GM23338 (cell line): ENCODE measurements at regions not wholly inside any gene's neighbourhood (a gene's known extent, or its start where the extent isn't known, plus 50 kb on each side); places are given as distances from the start of the nearest gene placed in this dataset.

Source experiments
- ATAC-seq: fragments of 200-7000 bp; cut with Tn5 transposase; 3 replicates; pipeline ENCODE4 v1.9.1; 2020
- DNase-seq: peaks from one replicate; pipeline ENCODE4 v3.0.0-alpha.2; 2015; ENCODE audit warnings: low spot score
- H2AFZ ChIP-seq: fragments of 200-600 bp; sonication (generic); 2 replicates; pipeline ENCODE4 v1.8.0; 2016; ENCODE audit warnings: antibody characterized with exemption, mild to moderate bottlenecking, moderate library complexity
- H3F3A ChIP-seq: fragments of 200-600 bp; sonication (generic); replicated peaks from 2 replicates; pipeline ENCODE4 v1.8.0; 2017; ENCODE audit warnings: antibody characterized with exemption, mixed run types, low read depth
- H3K27ac ChIP-seq: fragments of 200-600 bp; sonication (generic); 2 replicates; pipeline ENCODE4 v1.6.1; 2016; ENCODE audit warnings: low read depth
- H3K27me3 ChIP-seq: fragments of 200-600 bp; sonication (generic); 2 replicates; pipeline ENCODE4 v1.8.0; 2016; ENCODE audit warnings: mild to moderate bottlenecking, mixed run types, moderate library complexity; ENCODE audit not compliant: insufficient read depth
- H3K36me3 ChIP-seq: fragments of 200-600 bp; sonication (generic); 2 replicates; pipeline ENCODE4 v1.8.0; 2016; ENCODE audit warnings: mild to moderate bottlenecking; ENCODE audit not compliant: insufficient read depth
- H3K4me1 ChIP-seq: fragments of 200-600 bp; sonication (generic); 2 replicates; pipeline ENCODE4 v1.8.0; 2016; ENCODE audit warnings: mild to moderate bottlenecking, moderate library complexity; ENCODE audit not compliant: insufficient read depth
- H3K4me2 ChIP-seq: fragments of 200-600 bp; sonication (generic); 2 replicates; pipeline ENCODE4 v1.7.1; 2017; ENCODE audit warnings: mixed run types
- H3K4me3 ChIP-seq: fragments of 200-600 bp; sonication (generic); 2 replicates; pipeline ENCODE4 v1.6.1; 2016; ENCODE audit warnings: mixed run types
- H3K79me2 ChIP-seq: fragments of 200-600 bp; sonication (generic); replicated peaks from 2 replicates; pipeline ENCODE4 v1.8.0; 2017; ENCODE audit warnings: mild to moderate bottlenecking; ENCODE audit not compliant: insufficient read depth
- H3K9me2 ChIP-seq: fragments of 200-600 bp; sonication (generic); 2 replicates; pipeline ENCODE4 v1.8.0; 2017; ENCODE audit not compliant: insufficient read depth
- H4K20me1 ChIP-seq: fragments of 200-600 bp; sonication (generic); replicated peaks from 2 replicates; pipeline ENCODE4 v1.8.0; 2017; ENCODE audit warnings: mild to moderate bottlenecking; ENCODE audit not compliant: insufficient read depth
- H3K27ac Mint-ChIP-seq: 2 replicates; pipeline ENCODE4 v1.8.0; 2020; ENCODE audit warnings: inconsistent platforms, mild to moderate bottlenecking, moderate library complexity, mixed read lengths
- H3K27me3 Mint-ChIP-seq: 3 replicates; pipeline ENCODE4 v1.8.0; 2022; ENCODE audit warnings: low read depth, mild to moderate bottlenecking, moderate library complexity, mixed read lengths, inconsistent platforms; ENCODE audit not compliant: insufficient read depth, poor library complexity
- H3K36me3 Mint-ChIP-seq: 3 replicates; pipeline ENCODE4 v1.8.0; 2021; ENCODE audit warnings: low read depth, mild to moderate bottlenecking, inconsistent platforms, moderate library complexity, mixed read lengths
- H3K4me1 Mint-ChIP-seq: 3 replicates; pipeline ENCODE4 v1.8.0; 2020; ENCODE audit warnings: mild to moderate bottlenecking, inconsistent platforms, mixed read lengths
- H3K4me3 Mint-ChIP-seq: 3 replicates; pipeline ENCODE4 v1.8.0; 2021; ENCODE audit warnings: moderate library complexity, mild to moderate bottlenecking, inconsistent platforms, mixed read lengths
- H3K9me3 Mint-ChIP-seq: 3 replicates; pipeline ENCODE4 v1.8.0; 2020; ENCODE audit warnings: moderate library complexity, mild to moderate bottlenecking, inconsistent platforms, mixed read lengths
- CREB1 ChIP-seq: fragments of 250-450 bp; sonication (Bioruptor Pico); IDR thresholded peaks from 2 replicates; pipeline ENCODE4 v1.5.0; 2020; ENCODE audit warnings: low read depth, mild to moderate bottlenecking, moderate library complexity
- EZH2 ChIP-seq: fragments of 200-600 bp; sonication (generic); IDR thresholded peaks from one replicate; pipeline ENCODE4 v1.8.0; 2017; ENCODE audit warnings: antibody characterized with exemption, mild to moderate bottlenecking, low read depth; ENCODE audit not compliant: unreplicated experiment
- EZH2phosphoT487 ChIP-seq: fragments of 200-600 bp; sonication (generic); IDR thresholded peaks from one replicate; pipeline ENCODE4 v1.8.1; 2018; ENCODE audit warnings: antibody characterized with exemption; ENCODE audit not compliant: unreplicated experiment
- JUNB ChIP-seq: IDR thresholded peaks from one replicate; pipeline ENCODE4 v1.6.1; 2016; ENCODE audit warnings: antibody characterized with exemption; ENCODE audit not compliant: unreplicated experiment
- NANOG ChIP-seq: IDR thresholded peaks from 2 replicates; pipeline ENCODE4 v1.6.1; 2016; ENCODE audit warnings: antibody characterized with exemption, borderline replicate concordance
- POLR2AphosphoS5 ChIP-seq: IDR thresholded peaks from 2 replicates; pipeline ENCODE4 v1.6.1; 2016; ENCODE audit warnings: antibody characterized with exemption, low read depth
- REST ChIP-seq: IDR thresholded peaks from one replicate; pipeline ENCODE4 v1.6.1; 2018; ENCODE audit warnings: antibody characterized with exemption; ENCODE audit not compliant: unreplicated experiment
- STAT1 ChIP-seq: IDR thresholded peaks from one replicate; pipeline ENCODE4 v1.6.1; 2016; ENCODE audit warnings: antibody characterized with exemption; ENCODE audit not compliant: unreplicated experiment
- ZNF114 ChIP-seq: fragments of 250-450 bp; sonication (Bioruptor Pico); IDR thresholded peaks from 2 replicates; pipeline ENCODE4 v1.5.0; 2020; ENCODE audit warnings: mild to moderate bottlenecking, moderate library complexity
- ZNF331 ChIP-seq: fragments of 250-450 bp; sonication (Bioruptor Pico); IDR thresholded peaks from 2 replicates; pipeline ENCODE4 v1.5.0; 2020; ENCODE audit warnings: low read depth, mild to moderate bottlenecking, moderate library complexity
- ZNF462 ChIP-seq: fragments of 250-450 bp; sonication (Bioruptor Pico); IDR thresholded peaks from 2 replicates; pipeline ENCODE4 v1.5.0; 2020; ENCODE audit warnings: mild to moderate bottlenecking, moderate library complexity

- H3K4me3 Mint-ChIP-seq = no peak overlapping the region
- Histone ChIP-seq H3F3A (no peaks in the 10 kb centered on the region), H3K27me3 (no peaks in the 10 kb centered on the region), H3K27ac (no peak overlapping the region), H4K20me1 (no peaks in the 10 kb centered on the region), H3K4me3 (no peak overlapping the region), H2AFZ (no peak overlapping the region), H3K79me2 (no peaks in the 10 kb centered on the region), H3K4me1 (no peaks in the 10 kb centered on the region), H3K4me2 (no peak overlapping the region), H3K9me2 (no peaks in the 10 kb centered on the region), H3K36me3 (peaks cover 30% of the 10 kb centered on the region)
- no peaks in the 10 kb centered on the region for H3K4me1 Mint-ChIP-seq
- H3K36me3 Mint-ChIP-seq = peaks cover 31% of the 10 kb centered on the region
- no peak for ATAC-seq
- no peak for TF ChIP-seq POLR2AphosphoS5
- TF ChIP-seq STAT1 = no peak
- no peak for TF ChIP-seq EZH2
- TF ChIP-seq REST = no peak
- no peak for TF ChIP-seq ZNF462 (CRISPR knock-in tag)
- TF ChIP-seq NANOG = no peak
- no peak for TF ChIP-seq JUNB
- no peak for TF ChIP-seq ZNF331
- no peak for TF ChIP-seq EZH2phosphoT487
- no peak for TF ChIP-seq ZNF114 (CRISPR knock-in tag)
- no peak for TF ChIP-seq CREB1 (CRISPR knock-in tag)
- no peak overlapping the region for H3K27ac Mint-ChIP-seq
- DNase-seq = no peak
- no peaks in the 10 kb centered on the region for H3K27me3 Mint-ChIP-seq
- peaks cover 90% of the 10 kb centered on the region for H3K9me3 Mint-ChIP-seq
Measured at GRCh38 chr18:71326826-71327225, 1038.0 kb downstream of the SOCS6 start.
